Colonic mucosa (tissue), 4 donors: ENCODE measurements at regions not wholly inside any gene's neighbourhood (a gene's known extent, or its start where the extent isn't known, plus 50 kb on each side); places are given as distances from the start of the nearest gene placed in this dataset.

Source experiments
- DNase-seq: peaks from one replicate; pipeline ENCODE4 v3.0.0-alpha.2; 2020
- H3K27ac ChIP-seq: fragments of 200-600 bp; one replicate; pipeline ENCODE4 v1.8.0; 2021
- H3K27me3 ChIP-seq: fragments of 200-600 bp; one replicate; pipeline ENCODE4 v1.8.0; 2021
- H3K36me3 ChIP-seq: fragments of 200-600 bp; one replicate; pipeline ENCODE4 v1.8.0; 2021
- H3K4me1 ChIP-seq: fragments of 200-600 bp; one replicate; pipeline ENCODE4 v1.8.0; 2021; ENCODE audit warnings: mild to moderate bottlenecking
- H3K4me3 ChIP-seq: fragments of 200-600 bp; one replicate; pipeline ENCODE4 v1.8.0; 2021
- H3K9ac ChIP-seq, 2 donors: one replicate each; pipeline ENCODE4 v1.7.0; 2013; ENCODE audit warnings: control low read depth in 2 of 2, low read depth in 2 of 2, low read length in 2 of 2
- H3K9me3 ChIP-seq: fragments of 200-600 bp; one replicate; pipeline ENCODE4 v1.8.0; 2021
- intact Hi-C: fragments of 100-400 bp; cut with DNase I; formaldehyde crosslinking; loops from one replicate; pipeline ENCODE4 v1.14.1; 2022
- TF ChIP-seq, protein P1 (sequence below): fragments of 200-600 bp; IDR thresholded peaks from one replicate; pipeline ENCODE4 v1.8.0; 2022; ENCODE audit warnings: antibody characterized with exemption, mild to moderate bottlenecking
- donor health status: healthy.
- donor health status: DM: no; HTN: no; CAD: no.
- donor health status: DM: no; HTN: no; CAD: no.

DNA sequence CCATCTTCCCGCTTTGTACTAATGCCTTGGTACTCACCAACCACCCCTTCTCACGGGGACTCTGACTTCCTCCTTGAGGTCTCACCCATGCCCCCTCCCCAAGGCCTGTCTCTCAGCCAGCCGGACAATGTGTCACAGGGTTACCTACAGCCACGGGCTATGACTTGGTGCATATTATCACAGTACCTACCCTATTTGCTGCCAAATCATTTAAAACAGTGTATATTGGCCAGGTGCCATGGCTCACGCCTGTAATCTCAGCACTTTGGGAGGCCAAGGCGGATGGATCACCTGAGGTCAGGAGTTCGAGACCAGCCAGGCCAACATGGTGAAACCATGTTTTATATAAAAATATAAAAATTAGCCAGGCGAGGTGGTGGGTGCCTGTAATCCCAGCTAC lies 93.4 kb upstream of the TBL1XR1 start:
- no peak overlapping the region for H3K9ac ChIP-seq
- H3K36me3 ChIP-seq = no peaks in the 10 kb centered on the region
- H3K4me1 ChIP-seq = no peaks in the 10 kb centered on the region
- TF ChIP-seq, protein P1, sequence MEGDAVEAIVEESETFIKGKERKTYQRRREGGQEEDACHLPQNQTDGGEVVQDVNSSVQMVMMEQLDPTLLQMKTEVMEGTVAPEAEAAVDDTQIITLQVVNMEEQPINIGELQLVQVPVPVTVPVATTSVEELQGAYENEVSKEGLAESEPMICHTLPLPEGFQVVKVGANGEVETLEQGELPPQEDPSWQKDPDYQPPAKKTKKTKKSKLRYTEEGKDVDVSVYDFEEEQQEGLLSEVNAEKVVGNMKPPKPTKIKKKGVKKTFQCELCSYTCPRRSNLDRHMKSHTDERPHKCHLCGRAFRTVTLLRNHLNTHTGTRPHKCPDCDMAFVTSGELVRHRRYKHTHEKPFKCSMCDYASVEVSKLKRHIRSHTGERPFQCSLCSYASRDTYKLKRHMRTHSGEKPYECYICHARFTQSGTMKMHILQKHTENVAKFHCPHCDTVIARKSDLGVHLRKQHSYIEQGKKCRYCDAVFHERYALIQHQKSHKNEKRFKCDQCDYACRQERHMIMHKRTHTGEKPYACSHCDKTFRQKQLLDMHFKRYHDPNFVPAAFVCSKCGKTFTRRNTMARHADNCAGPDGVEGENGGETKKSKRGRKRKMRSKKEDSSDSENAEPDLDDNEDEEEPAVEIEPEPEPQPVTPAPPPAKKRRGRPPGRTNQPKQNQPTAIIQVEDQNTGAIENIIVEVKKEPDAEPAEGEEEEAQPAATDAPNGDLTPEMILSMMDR = no peak
- H3K4me3 ChIP-seq = no peak overlapping the region
- intact Hi-C loops = loop anchor here (5.0 kb wide), 1 partner anchor 93 kb away; the partner anchor contains the start of gene TBL1XR1
- H3K9me3 ChIP-seq = no peaks in the 10 kb centered on the region
- H3K27me3 ChIP-seq = no peaks in the 10 kb centered on the region
- H3K27ac ChIP-seq = no peak overlapping the region
- peak; percentile 52 for DNase-seq

DNA sequence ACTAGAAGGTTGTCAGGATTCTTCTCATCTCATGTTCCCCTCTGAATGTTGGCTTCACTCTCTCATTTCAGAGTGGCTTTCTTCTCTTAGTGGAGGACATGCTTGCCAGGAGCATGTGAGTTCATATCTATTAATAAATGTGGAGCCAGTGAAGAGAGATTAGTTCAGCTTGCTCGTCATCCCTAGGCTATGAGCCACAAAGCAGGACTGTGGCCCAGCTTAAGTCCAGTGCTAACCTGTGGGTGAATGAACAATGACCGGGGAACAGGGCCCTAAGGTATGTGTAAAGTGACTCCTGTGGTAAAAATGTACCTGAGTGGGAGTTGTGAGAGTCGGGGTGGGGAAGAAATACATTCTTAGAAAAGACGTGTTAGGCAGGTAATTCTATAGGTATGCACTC lies 96.9 kb upstream of the TBL1XR1 start:
- DNase-seq = no peak
- Histone ChIP-seq H3K27ac (peak overlapping the region; percentile 92), H3K27me3 (no peaks in the 10 kb centered on the region), H3K9ac (peak overlapping the region in 1 of 2 donors; percentile 35), H3K36me3 (no peaks in the 10 kb centered on the region), H3K4me1 (no peaks in the 10 kb centered on the region), H3K4me3 (no peak overlapping the region), H3K9me3 (no peaks in the 10 kb centered on the region)
- intact Hi-C loops = loop anchor here (5.0 kb wide), 1 partner anchor 97 kb away; the partner anchor contains the start of gene TBL1XR1
- TF ChIP-seq, protein P1 = no peak

DNA sequence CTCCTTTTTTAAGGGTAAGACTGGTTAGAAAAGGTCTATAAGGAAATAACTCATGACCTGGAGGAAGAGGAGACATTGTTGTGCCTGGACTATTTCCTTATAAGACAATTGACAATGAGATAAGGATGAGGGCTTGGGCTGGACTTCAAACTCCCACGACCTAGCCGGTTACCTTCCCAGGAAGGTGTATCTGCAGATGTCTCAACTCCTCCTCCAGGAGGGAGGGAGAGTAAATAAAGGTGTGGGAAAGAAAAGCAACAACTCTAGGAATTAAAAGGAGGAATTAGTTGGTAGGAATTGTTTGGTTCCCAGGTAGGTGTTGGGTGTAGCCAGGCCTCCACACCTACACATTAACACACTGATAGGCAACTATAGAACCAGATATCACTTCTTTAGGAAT lies 97.8 kb upstream of the TBL1XR1 start:
- Histone ChIP-seq H3K4me1 (no peaks in the 10 kb centered on the region), H3K36me3 (no peaks in the 10 kb centered on the region), H3K9ac (peak overlapping the region in 1 of 2 donors; percentile 35), H3K27me3 (no peaks in the 10 kb centered on the region), H3K4me3 (no peak overlapping the region), H3K27ac (peak overlapping the region; percentile 92), H3K9me3 (no peaks in the 10 kb centered on the region)
- intact Hi-C loops = loop anchor here (5.0 kb wide), 1 partner anchor 62 kb away; no protein-coding TSS in a partner anchor
- TF ChIP-seq, protein P1 = no peak
- peak; percentile 86 for DNase-seq

DNA sequence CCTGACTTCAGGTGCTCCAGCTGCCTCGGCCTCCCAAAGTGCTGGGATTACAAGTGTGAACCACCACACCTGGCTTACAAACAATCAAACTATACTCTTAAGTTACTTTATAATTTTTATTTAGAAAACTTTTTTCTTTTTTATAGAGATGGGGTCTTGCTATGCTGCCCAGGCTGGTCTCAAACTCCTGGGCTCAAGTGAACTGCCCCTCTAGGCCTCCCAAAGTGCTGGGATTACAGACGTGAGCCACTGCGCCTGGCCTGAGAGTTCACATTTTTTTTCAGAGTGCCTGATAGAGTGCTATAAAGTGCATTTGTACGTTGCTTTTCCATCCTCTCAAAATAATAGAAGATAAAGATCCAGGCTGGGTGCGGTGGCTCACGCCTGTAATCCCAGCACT lies 102.0 kb upstream of the TBL1XR1 start:
- Histone ChIP-seq H3K9ac (peak overlapping the region in 1 of 2 donors; percentile 80), H3K27me3 (no peaks in the 10 kb centered on the region), H3K4me1 (no peaks in the 10 kb centered on the region), H3K4me3 (no peak overlapping the region), H3K36me3 (no peaks in the 10 kb centered on the region), H3K9me3 (no peaks in the 10 kb centered on the region), H3K27ac (peak overlapping the region; percentile 87)
- no peak for DNase-seq
- TF ChIP-seq, protein P1 = no peak
- intact Hi-C loops = loop anchor here (5.0 kb wide), 1 partner anchor 58 kb away; no protein-coding TSS in a partner anchor

DNA sequence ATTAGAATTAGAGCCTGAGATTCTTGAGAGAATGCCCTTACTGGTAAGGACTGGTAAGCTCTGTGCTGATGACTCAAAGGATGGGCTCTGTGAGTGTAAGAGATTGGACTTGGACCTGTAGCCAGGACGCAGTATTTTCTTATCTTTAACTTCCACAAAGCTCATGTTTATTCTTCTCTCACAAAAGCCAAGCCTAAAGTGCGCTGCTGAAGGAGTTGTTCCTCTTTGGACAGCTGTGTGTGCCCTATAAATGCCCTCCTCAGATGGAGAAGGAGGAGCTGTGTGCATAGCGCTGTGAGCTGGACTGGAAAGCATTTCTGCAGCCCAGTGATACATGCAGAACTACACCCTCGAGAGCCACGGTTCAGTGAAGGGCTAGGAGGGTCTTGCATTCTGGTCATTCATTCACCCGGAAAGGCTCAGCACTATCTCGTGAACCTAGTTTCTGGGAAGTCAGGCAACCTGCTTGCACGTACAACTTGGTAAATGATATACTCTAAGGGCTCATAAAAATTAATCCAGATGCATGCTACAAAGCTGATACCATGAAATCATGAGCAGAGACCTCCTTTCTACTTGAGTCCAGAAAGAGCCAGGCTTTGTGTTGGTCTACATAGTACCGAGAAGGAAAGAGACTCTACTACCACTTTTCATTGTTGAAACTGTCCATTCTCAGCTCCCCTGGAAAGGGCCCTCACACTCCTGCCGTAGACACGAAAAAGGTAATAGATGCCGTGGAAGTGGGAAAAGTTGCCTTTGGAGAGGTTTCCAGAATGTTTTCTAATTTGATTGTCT lies 103.0 kb upstream of the TBL1XR1 start:
- Histone ChIP-seq H3K4me1 (no peaks in the 10 kb centered on the region), H3K4me3 (no peak overlapping the region), H3K36me3 (no peaks in the 10 kb centered on the region), H3K27ac (peak overlapping the region; percentile 87), H3K27me3 (no peaks in the 10 kb centered on the region), H3K9me3 (no peaks in the 10 kb centered on the region), H3K9ac (peak overlapping the region; percentile 33 to 80)
- peak; percentile 86 for DNase-seq
- intact Hi-C loops = loop anchor here (5.0 kb wide), 1 partner anchor 37 kb away; no protein-coding TSS in a partner anchor
- TF ChIP-seq, protein P1 = no peak
